C1 segment of cervical spinal cord (tissue), 14 donors: ENCODE measurements at regions not wholly inside any gene's neighbourhood (a gene's known extent, or its start where the extent isn't known, plus 50 kb on each side); places are given as distances from the start of the nearest gene placed in this dataset.

Source experiments
- DNase-seq, 14 donors: peaks; one replicate each; lab custom pipeline; 2025; lab: John Stamatoyannopoulos, UW

- no peak for DNase-seq
These were observed 234.3 kb upstream of the MBL2 start for GRCh38 chr10:53006663-53007526.

DNA sequence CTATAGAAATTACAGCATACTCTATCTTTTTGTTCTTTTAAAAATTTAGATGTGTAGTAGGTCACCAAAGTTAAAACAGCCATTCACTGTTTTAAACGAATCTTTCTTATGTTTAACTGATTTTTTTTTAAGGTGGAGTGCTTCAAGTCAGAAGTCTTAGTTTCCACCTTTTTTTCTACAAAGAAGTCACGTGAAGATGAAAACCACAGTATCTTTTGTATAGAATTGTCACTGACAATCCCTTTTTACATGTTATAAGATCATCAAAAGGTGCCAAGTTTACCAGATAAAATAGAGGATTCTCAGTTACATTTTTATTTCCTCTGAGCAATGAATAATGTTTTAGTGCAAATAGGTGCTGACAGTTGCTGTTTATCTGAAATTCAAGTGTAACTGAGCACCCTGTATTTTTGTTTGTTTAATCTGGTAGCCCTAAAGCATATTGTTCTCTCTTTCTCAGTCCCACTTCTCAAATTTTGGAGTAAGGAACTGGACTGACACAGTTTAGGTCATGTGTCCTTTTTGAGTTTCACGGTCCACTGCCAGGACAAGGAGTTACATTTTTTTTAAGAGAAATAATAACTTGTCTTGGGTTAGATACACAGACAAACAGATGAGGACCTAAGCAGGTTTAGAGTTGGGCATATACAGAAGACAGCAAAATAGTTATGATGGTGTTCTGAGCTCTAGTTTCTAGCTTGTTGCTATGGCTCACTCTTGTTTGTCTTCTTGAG is 233.2 kb upstream of the MBL2 start:
- DNase-seq = no peak

- DNase-seq = no peak
These were observed 230.5 kb upstream of the MBL2 start for GRCh38 chr10:53003094-53003493.

- DNase-seq = no peak
These were observed 227.1 kb upstream of the MBL2 start for GRCh38 chr10:52999681-53000080.

DNA sequence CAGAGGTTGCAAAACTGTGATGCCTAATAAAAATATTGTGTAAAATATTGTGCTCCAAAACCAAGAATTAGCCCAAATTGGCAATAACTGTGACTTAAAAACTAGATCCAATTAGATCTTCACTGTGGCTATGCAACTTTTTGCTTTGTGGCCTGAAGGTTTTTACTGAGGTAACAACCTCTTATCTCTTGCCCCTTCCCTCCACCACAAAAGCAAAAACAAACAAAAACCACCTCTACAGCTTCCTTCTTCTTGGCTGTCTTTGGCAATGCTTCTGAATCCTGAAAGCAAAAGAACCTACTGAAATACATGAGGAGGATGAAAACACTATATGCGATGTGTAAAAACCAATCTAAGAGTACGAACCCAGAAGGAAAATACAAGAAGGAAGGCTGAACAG is 226.7 kb upstream of the MBL2 start:
- DNase-seq = no peak

DNA sequence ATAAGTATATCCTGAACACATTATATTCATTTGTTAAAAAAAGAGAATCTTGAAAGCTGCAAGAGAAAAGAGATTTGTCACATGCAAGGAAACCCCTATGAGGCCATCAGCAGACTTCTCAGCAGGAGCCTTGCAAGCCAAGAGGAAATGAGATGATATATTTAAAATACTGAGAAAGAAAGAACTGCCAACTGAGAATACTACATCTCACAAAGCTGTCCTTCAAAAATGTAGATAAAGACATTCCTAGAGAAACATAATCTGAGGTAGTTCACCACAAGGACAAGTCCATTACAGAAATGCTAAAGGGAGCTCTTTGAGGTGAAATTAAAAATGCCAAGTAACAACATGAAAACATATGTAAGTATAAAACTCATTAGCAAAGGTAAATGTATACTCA is 224.4 kb upstream of the MBL2 start:
- DNase-seq = no peak

GRCh38 chr10:52994370-52994769 is 221.8 kb upstream of the MBL2 start:
- DNase-seq = no peak

- DNase-seq = no peak
These were observed 220.5 kb upstream of the MBL2 start for GRCh38 chr10:52993109-52993508.

DNA sequence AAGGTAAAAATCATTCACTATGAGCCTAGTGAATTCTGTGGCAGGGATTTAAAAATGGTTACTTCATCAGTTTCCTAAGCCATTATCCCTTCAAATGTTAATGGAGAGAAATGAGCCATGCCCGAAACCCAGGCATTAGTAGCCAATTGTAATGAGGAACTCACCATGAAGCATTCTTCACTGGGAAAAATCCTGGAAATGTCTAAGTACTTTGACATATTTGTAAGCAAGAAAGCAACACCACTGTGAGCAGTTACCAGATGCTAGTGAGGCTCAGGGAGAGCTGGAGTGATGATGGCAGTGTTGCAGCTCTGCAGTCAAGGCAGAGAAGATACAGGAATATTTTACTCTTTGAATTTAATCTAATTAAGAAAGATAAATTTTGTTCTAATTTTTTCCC is 220.0 kb upstream of the MBL2 start:
- no peak for DNase-seq

- DNase-seq = no peak
These were observed 216.3 kb upstream of the MBL2 start for GRCh38 chr10:52988923-52989322.

- no peak for DNase-seq
These were observed 213.5 kb upstream of the MBL2 start for GRCh38 chr10:52986125-52986524.

- no peak for DNase-seq
These were observed 211.6 kb upstream of the MBL2 start for GRCh38 chr10:52984169-52984568.

GRCh38 chr10:52979295-52979990 is 206.9 kb upstream of the MBL2 start:
- DNase-seq = no peak

DNA sequence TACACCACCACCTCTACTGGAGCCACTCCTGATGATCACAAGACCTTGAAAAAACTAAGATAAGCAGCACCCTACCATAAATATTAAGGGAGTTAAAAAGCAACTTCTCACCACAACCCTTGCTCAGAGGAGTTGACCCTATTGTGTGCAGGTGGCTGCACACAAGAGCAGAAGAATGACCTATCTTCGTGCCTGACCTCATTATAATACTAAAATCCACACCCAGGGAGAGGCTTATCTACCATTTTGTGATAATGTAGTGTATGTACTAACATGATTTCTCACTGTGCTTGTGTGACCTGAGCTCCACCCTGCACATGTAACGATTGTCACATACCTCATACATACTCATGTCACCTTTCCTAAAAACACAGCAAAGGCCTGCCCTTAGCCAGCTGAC is 205.0 kb upstream of the MBL2 start:
- no peak for DNase-seq

DNA sequence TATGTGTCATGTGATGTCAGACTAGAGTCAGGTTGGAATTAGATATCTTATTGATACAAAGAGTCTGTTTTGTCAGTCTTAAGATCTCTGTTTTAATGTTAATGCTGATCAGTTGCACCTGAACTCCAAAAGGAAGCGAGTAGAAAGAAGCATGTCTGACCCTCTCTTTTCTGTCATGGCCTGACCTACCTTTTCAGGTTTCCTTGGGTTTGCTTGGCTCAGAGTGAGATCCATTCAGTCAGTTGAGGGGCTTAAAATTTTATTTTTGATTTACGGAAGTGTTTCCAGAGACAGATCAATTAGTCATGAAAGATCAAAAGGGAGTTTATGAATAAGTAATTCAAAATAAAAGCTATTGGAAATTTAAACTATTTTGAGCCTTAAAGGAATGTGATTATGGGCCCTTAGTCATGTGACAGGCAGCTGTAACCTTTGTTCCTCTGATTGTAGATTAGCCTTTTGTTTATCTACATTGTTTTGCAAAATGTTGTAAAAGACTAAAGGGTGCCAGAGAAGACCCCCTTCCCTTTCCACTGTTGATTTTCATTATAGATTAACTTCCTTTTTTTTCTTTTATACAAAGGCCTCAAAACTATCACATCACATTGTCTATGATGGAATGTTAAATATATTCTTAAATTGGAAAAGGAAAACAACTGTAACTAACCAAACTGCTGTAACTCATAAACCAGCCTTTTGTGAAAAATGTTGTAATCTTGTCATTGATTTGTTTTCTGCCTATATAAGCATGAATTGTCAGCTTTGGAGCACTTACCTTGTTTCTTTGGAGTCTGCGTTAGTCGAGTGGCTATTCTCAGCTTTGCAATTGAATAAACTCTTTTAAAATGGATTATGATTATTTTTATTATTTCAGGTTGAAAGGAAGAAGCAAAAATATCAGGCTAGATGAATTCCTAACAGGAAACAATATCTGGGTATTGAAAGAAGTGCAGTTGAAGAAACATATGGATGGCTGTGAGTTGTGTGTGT is 195.5 kb upstream of the MBL2 start:
- DNase-seq = no peak

- DNase-seq = no peak
These were observed 194.3 kb upstream of the MBL2 start for GRCh38 chr10:52966904-52967303.

DNA sequence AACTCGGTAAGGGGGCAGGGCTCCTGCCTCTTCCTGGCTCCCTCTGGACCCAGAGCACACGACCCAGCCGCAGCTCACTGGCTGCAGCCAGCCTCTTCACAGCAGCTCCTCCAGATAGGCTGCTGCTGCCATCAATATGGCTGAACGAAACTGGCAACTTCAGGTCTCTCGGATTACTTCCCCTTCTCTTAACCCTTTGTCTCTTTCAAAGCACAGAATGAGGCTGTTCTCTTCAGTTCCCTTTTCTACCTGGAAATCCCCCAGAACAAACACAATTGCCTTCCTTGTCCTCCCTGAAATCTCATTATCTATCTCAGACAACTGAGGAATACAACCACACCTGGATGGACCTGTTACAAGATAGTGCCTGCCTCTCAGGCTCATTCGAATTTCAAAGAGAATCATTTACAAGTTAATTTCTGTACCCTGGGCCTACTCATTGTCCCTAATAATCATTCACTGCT is 193.4 kb upstream of the MBL2 start:
- DNase-seq = no peak

DNA sequence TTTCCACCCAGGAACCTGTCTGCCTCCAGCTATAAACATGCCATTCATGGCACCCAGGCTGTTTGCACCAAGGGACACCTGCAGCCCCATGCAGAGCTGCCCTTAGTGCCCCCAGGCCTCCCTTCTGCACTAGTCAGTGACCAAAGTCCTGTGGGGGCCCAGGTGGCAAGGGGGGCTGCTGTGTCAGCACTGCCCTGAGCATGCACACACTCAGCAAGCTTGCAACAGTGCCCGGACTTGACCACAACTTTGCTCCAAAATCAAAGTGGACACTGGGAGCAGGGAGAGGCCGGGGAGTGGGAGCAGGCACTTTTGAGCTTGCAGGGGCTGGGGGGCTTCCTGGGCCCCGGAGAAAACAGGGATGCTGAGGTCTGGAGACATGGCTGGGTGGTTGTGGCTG is 192.9 kb upstream of the MBL2 start:
- DNase-seq = no peak

DNA sequence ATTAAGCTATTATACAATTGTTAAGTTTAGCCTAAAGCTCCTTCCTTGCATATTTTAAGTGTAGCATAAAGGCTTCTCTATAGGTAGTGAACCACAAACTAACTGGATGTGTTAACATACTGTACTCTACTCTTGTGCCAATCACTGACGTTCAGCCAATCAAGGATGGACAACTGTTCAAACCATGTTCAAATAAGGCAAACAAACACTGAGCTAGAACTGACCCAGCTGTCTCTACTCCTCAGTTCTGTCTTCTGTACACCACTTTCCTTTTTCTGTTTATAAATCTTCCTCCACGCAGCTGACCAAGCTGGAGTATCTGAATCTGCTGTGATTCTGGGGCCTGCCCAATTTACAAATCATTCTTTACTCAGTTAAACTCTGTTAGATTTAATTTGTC is 188.7 kb upstream of the MBL2 start:
- DNase-seq = no peak

GRCh38 chr10:52959810-52960209 is 187.2 kb upstream of the MBL2 start:
- DNase-seq = no peak

DNA sequence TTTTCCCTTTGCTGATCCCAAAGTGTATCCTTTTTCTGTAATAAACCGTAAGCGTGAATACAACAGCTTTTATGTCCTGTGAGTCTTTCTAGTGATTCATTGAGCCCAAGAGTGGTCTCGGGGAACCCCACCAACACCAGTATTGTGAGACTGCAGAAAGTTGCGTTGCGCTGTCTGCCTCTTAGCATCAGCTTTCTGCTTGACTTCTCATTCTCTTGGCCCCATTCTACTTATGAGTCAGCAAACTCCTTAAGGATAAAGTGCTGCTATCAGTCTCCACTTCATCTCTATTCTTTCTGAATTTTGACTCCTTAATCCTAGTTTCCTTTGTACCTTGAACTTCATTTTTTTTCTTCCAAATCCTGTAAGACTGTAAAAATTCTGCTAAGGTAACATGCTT is 184.3 kb upstream of the MBL2 start:
- no peak for DNase-seq
